Activated CD8-positive, alpha-beta T cell treated with anti-CD3 and anti-CD28 coated beads for 36 hours (primary cell): ENCODE measurements at regions not wholly inside any gene's neighbourhood (a gene's known extent, or its start where the extent isn't known, plus 50 kb on each side); places are given as distances from the start of the nearest gene placed in this dataset.

Experiments
- ATAC-seq: fragments of 200-7000 bp; cut with Tn5 transposase; one replicate; pipeline ENCODE4 v1.10.0; 2021; ENCODE audit warnings: mild to moderate bottlenecking, moderate library complexity
- CTCF ChIA-PET: fragments of 350-600 bp; sonication (Branson Sonifier 250); formaldehyde crosslinking; loops from one replicate; lab custom pipeline; 2021; ENCODE audit warnings: antibody characterized with exemption; lab: Charles Lee
- POLR2A ChIA-PET: fragments of 350-600 bp; sonication (Branson Sonifier 250); formaldehyde crosslinking; loops from one replicate; lab custom pipeline; 2021; ENCODE audit warnings: antibody characterized with exemption; lab: Charles Lee
- DNase-seq: peaks from one replicate; pipeline ENCODE4 v3.0.0-alpha.2; 2020
- H3K27ac Mint-ChIP-seq: one replicate; pipeline ENCODE4 v1.8.0; 2021; ENCODE audit warnings: mild to moderate bottlenecking, mixed read lengths
- H3K27me3 Mint-ChIP-seq: one replicate; pipeline ENCODE4 v1.8.0; 2021; ENCODE audit warnings: mixed read lengths
- H3K36me3 Mint-ChIP-seq: one replicate; pipeline ENCODE4 v1.8.0; 2021; ENCODE audit warnings: low read depth, mixed read lengths
- H3K4me1 Mint-ChIP-seq: one replicate; pipeline ENCODE4 v1.8.0; 2021; ENCODE audit warnings: low read depth, mixed read lengths
- H3K4me3 Mint-ChIP-seq: one replicate; pipeline ENCODE4 v1.8.0; 2021; ENCODE audit warnings: mild to moderate bottlenecking, moderate library complexity, mixed read lengths
- H3K9me3 Mint-ChIP-seq: one replicate; pipeline ENCODE4 v1.8.0; 2021; ENCODE audit warnings: mixed read lengths
- CTCF ChIP-seq: fragments of 200-600 bp; IDR thresholded peaks from one replicate; pipeline ENCODE4 v1.8.0; 2022; ENCODE audit warnings: antibody characterized with exemption, mild to moderate bottlenecking
- intact Hi-C: fragments of 100-400 bp; cut with micrococcal nuclease; formaldehyde crosslinking; loops from one replicate; pipeline ENCODE4 v1.10.0; 2022

- POLR2A ChIA-PET = no interaction called here
- Mint-ChIP-seq H3K27ac (no peak overlapping the region), H3K9me3 (no peaks in the 10 kb centered on the region), H3K4me3 (no peak overlapping the region), H3K27me3 (no peaks in the 10 kb centered on the region), H3K4me1 (no peaks in the 10 kb centered on the region), H3K36me3 (no peaks in the 10 kb centered on the region)
- CTCF ChIA-PET = no interaction called here
- no peak for TF ChIP-seq CTCF
- intact Hi-C loops = no loop called here
- ATAC-seq = no peak
- no peak for DNase-seq
These were observed 270.6 kb downstream of the DCAF12L2 start for GRCh38 chrX:125895518-125895917.

GRCh38 chrX:125926295-125926694 lies 239.8 kb downstream of the DCAF12L2 start:
- no peak overlapping the region for H3K27ac Mint-ChIP-seq

GRCh38 chrX:125940985-125941384 lies 225.1 kb downstream of the DCAF12L2 start:
- H3K27ac Mint-ChIP-seq = no peak overlapping the region
- H3K27me3 Mint-ChIP-seq = no peaks in the 10 kb centered on the region
- ATAC-seq = no peak
- TF ChIP-seq CTCF = no peak
- H3K4me1 Mint-ChIP-seq = no peaks in the 10 kb centered on the region
- H3K36me3 Mint-ChIP-seq = no peaks in the 10 kb centered on the region
- CTCF ChIA-PET = no interaction called here
- DNase-seq = no peak
- POLR2A ChIA-PET = no interaction called here
- intact Hi-C loops = no loop called here
- no peak overlapping the region for H3K4me3 Mint-ChIP-seq
- no peaks in the 10 kb centered on the region for H3K9me3 Mint-ChIP-seq

More at GRCh38 chrX:125926295-125926694, 239.8 kb downstream of the DCAF12L2 start:
- ChIA-PET CTCF (no interaction called here), POLR2A (no interaction called here)
- no peak for ATAC-seq
- Mint-ChIP-seq H3K4me1 (no peaks in the 10 kb centered on the region), H3K27me3 (no peaks in the 10 kb centered on the region), H3K9me3 (no peaks in the 10 kb centered on the region), H3K36me3 (no peaks in the 10 kb centered on the region), H3K4me3 (no peak overlapping the region)
- DNase-seq = no peak
- intact Hi-C loops = no loop called here
- TF ChIP-seq CTCF = no peak

GRCh38 chrX:125947501-125947900 lies 218.6 kb downstream of the DCAF12L2 start:
- Mint-ChIP-seq H3K27me3 (no peaks in the 10 kb centered on the region), H3K4me1 (no peaks in the 10 kb centered on the region), H3K9me3 (no peaks in the 10 kb centered on the region), H3K36me3 (no peaks in the 10 kb centered on the region), H3K27ac (no peak overlapping the region), H3K4me3 (no peak overlapping the region)
- intact Hi-C loops = no loop called here
- POLR2A ChIA-PET = no interaction called here
- no peak for DNase-seq
- CTCF ChIA-PET = no interaction called here
- no peak for TF ChIP-seq CTCF
- no peak for ATAC-seq

GRCh38 chrX:125952973-125953372 lies 213.1 kb downstream of the DCAF12L2 start:
- no peak overlapping the region for H3K4me3 Mint-ChIP-seq
- ChIA-PET CTCF (no interaction called here), POLR2A (no interaction called here)
- H3K27ac Mint-ChIP-seq = no peak overlapping the region
- TF ChIP-seq CTCF = no peak
- ATAC-seq (no peak), DNase-seq (no peak)
- intact Hi-C loops = no loop called here
- no peaks in the 10 kb centered on the region for H3K9me3 Mint-ChIP-seq
- no peaks in the 10 kb centered on the region for H3K36me3 Mint-ChIP-seq
- H3K4me1 Mint-ChIP-seq = no peaks in the 10 kb centered on the region
- no peaks in the 10 kb centered on the region for H3K27me3 Mint-ChIP-seq
